A673 (cell line): ENCODE measurements at regions not wholly inside any gene's neighbourhood (a gene's known extent, or its start where the extent isn't known, plus 50 kb on each side); places are given as distances from the start of the nearest gene placed in this dataset.

Source experiments
- CTCF ChIP-seq: fragments of 300-800, 200-600 bp; sonication (generic); conservative IDR thresholded peaks from 2 replicates; pipeline ENCODE4 v1.5.1; 2017; ENCODE audit warnings: low read depth, mild to moderate bottlenecking, antibody characterized with exemption, low read length, moderate library complexity, mixed read lengths
- EZH2 ChIP-seq: fragments of 200-600 bp; sonication (generic); IDR thresholded peaks from 2 replicates; pipeline ENCODE4 v1.6.1; 2017; ENCODE audit warnings: borderline replicate concordance, low read depth, mild to moderate bottlenecking, mixed read lengths, antibody characterized with exemption, low read length; ENCODE audit not compliant: poor library complexity, severe bottlenecking

DNA sequence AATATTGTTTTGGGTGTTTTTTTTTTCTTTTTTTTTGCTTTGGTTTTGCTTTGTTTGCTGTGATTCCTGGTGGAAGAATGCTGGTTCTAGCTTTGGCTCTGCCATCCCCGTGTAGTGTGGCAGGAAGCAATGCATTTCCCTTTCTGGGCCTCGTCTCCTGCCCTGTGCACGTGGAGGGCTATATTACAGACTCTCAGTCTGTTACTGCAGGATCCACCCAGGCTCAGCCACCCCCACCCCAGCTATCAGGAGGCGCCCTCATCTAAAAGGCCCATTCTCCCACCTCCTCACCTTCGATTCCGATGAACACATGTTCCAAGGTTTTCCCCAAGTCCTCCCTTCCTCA is 152.3 kb downstream of the TFCP2L1 start:
- TF ChIP-seq CTCF (no peak), EZH2 (no peak)
